ENCODE measurements at regions not wholly inside any gene's neighbourhood (a gene's known extent, or its start where the extent isn't known, plus 50 kb on each side); places are given as distances from the start of the nearest gene placed in this dataset.

GRCh38 chr11:93939084-93939760 is 81.9 kb upstream of the HEPHL1 start:
- H3K4me3 ChIP-seq (ENCODE audit: low read depth, low read length), result no peak overlapping the region
- TF ChIP-seq CTCF (IDR thresholded peaks at IDR 0.05; ENCODE audit: low read depth, low read length), result no peak

- no peak for TF ChIP-seq CTCF (IDR thresholded peaks at IDR 0.05; ENCODE audit: low read depth, low read length)
- H3K4me3 ChIP-seq (ENCODE audit: low read depth, low read length), result no peak overlapping the region
These were observed 80.8 kb upstream of the HEPHL1 start for GRCh38 chr11:93940395-93940794.

GRCh38 chr11:93942176-93942575 is 79.0 kb upstream of the HEPHL1 start:
- TF ChIP-seq CTCF (IDR thresholded peaks at IDR 0.05; ENCODE audit: low read depth, low read length), result no peak
- no peak overlapping the region for H3K4me3 ChIP-seq (ENCODE audit: low read depth, low read length)

GRCh38 chr11:93945596-93945995 is 75.6 kb upstream of the HEPHL1 start:
- H3K4me3 ChIP-seq (ENCODE audit: low read depth, low read length), result no peak overlapping the region
- no peak for TF ChIP-seq CTCF (IDR thresholded peaks at IDR 0.05; ENCODE audit: low read depth, low read length)

GRCh38 chr11:93952082-93952780 is 68.9 kb upstream of the HEPHL1 start:
- TF ChIP-seq CTCF (IDR thresholded peaks at IDR 0.05; ENCODE audit: low read depth, low read length), result no peak
- no peak overlapping the region for H3K4me3 ChIP-seq (ENCODE audit: low read depth, low read length)

- no peak for TF ChIP-seq CTCF (IDR thresholded peaks at IDR 0.05; ENCODE audit: low read depth, low read length)
- no peak overlapping the region for H3K4me3 ChIP-seq (ENCODE audit: low read depth, low read length)
These were observed 63.7 kb upstream of the HEPHL1 start for GRCh38 chr11:93957397-93957952.

- no peak for TF ChIP-seq CTCF (IDR thresholded peaks at IDR 0.05; ENCODE audit: low read depth, low read length)
- H3K4me3 ChIP-seq (ENCODE audit: low read depth, low read length), result no peak overlapping the region
These were observed 62.2 kb upstream of the HEPHL1 start for GRCh38 chr11:93958991-93959390.
